HG02759 (cell line): ENCODE measurements at regions not wholly inside any gene's neighbourhood (a gene's known extent, or its start where the extent isn't known, plus 50 kb on each side); places are given as distances from the start of the nearest gene placed in this dataset.

Source experiments
- ATAC-seq: cut with Tn5 transposase; IDR thresholded peaks from one replicate; pipeline ENCODE4 v1.9.1; 2021; ENCODE audit warnings: mild to moderate bottlenecking, moderate library complexity; ENCODE audit not compliant: unreplicated experiment

DNA sequence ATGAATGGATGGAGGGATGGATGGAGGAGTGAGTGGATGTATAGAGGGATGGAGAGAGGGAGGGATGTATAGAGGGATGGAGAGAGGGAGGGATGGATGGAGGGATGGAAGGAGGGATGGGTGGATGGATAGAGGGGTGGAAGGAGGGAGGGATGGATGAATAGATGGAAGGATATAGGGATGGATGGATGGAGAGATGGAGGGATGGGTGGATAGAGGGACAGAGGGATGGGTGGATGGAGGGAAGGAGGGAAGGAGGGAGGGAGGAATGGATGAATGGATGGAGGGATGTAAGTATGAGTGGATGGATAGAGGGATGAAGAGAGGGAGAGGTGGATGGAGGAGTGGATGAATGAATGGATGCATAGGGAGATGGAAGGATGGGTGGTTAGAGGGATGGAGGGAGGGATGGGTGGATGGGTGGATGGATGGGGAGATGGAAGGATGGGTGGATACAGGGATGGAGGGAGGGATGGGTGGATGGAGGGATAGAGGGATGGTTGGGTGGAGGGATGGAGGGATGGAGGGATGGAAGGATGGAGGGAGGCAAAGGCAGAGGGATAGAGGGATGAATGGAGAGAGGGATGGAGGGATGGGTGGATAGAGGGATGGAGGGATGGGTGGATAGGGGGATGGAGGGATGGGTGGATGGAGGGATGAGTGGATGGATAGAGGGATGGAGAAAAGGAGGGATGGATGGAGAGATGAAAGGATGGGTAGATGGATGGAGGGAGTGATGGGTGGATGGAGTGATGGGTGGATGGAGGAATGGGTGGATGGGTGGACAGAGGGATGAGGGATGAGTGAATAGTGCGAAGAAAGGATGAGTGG, 313.8 kb downstream of the UACA start:
- ATAC-seq = no peak

DNA sequence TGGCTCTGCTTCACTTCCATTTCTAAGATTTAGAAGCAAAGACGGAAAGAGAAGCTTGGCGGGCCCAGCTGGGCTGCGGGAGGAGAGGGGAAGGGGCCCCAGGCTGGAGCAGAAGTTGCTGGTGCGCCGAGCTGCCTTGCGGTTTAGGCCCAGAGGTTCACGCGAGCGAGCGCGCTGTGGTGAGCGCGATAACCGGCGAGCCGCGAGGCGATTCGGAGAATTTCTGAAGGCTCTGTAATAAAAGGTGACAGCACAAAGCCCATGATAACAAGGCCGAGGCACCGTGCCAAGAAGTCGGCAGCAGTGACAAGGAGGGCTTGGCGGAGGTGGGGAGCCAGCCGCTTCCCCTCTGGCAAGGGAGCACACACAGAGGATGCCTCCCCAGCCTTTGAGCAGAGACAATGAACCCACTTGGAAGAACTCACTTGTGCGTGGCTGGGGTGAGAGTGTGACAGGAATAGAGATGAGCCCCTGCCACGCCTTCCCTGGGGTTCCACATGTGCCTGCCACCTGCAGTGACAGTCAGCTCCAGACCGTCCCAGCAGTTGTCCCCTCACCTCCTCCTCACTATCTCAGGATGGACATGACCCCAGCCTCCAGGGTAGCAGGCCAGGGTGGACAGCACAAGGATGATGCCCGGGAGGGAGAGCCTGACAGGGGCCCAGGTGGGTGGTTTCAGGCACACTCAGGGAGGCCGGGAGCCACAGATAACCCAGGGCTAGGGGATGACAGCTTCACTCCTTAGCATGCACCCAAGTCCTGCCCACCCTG, 315.2 kb downstream of the UACA start:
- no peak for ATAC-seq

DNA sequence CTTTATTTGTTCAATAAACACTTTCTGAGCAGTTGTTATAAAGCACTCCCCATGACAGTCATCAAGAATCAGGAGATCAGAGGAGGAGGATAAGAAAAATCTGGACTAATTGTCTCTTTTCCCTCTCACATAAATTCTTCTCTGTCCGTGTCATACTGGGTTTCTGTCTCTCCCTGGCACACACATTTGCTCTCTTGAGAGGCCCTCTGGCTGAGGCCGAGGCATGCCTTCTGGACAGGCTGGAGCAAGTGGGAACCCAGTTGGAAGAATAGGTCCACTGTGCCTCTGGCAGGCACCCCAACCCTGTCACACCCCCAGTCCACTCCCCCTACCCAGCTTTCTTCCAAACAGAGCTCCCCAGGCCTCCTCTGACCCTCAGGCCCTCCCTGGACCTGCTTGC, 315.8 kb downstream of the UACA start:
- ATAC-seq = no peak

DNA sequence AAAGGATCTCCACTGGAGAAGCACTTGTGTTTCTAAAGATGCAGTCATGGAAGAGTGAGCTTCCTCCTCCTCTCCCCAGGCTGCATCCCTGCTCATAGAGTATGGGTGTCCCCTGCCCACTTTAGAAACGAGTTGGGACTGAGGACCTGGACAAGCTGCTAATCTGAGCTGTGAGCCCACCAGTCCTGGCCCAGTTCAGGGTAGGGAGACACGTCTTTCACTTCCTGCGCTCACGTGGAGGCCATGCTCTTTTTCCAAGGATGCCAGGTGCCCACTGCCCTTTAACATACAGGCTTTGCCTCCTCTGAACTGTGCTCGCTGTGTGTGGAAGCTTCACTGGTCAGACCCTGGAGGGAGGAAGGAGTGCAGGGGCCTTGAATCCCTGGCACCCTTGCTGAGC, 316.3 kb downstream of the UACA start:
- ATAC-seq = no peak

DNA sequence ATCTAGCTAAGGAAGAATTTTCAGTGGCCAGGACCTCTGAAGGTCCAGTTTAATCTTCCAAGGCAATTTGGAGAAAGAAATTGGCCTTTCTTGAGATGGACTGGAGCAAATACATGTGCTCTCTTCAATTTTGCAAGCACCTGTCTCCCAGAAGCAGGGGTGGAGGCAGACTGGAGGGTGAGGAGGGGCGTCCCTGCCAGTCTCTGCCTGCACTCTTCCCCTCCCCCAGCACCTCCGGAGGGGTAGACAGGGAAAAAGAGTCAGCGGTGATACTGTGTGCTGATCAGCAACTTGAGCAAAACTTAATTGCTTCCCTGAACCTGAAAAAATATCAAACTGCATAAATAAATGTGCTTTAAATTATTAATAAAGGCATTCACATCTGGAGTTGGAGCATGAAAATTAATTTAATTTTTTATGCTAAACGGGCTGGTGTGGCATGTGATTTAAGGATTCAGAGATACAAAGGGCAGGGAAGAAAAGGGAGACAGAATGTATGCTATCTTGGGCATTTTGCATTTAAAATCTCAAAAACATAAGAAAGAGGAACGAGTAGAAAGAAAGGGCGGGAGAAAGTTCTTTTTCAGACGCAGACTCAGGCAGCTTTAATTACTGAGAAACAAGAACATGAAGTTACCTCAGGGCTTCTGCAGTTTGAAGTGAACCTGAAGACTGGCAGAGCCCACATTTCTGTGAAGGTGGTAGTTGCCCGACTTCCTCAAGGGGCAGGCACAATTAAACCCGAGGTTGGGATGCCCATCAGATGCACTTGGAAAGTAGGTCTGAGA, 319.7 kb downstream of the UACA start:
- ATAC-seq = no peak

DNA sequence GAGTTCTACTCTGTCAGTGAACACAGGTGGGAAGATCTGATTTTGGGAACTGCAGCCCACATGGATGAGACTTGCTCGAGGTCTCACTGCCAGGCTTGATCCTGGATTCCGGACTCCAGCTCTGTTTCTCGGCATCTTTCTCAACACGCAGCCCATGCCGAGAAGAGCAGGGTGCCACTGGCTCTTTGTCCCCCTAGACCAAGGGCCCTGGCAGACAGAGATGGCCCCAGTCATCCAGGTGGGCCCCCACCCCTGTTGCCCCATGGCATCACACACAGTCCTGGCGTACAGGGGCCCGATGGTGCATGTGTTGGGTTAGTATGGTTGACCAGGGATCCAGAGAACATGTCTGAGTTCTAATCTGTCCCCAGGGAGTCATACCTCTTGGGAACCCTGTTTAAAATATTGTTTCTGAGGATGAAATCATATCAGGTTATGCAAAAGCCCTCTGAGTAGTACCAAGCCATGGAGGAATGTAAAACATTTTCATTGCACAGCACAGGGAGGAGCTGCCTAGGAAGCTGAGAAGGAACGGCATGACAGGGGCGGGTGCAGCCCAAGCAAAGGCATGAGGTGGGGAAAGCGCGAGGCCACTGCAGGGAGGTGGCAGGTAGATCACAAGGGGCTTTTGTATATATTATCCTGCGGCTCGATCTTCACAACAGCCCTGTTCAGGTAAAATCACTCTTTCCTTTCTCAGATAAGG, 320.6 kb downstream of the UACA start:
- ATAC-seq = no peak

DNA sequence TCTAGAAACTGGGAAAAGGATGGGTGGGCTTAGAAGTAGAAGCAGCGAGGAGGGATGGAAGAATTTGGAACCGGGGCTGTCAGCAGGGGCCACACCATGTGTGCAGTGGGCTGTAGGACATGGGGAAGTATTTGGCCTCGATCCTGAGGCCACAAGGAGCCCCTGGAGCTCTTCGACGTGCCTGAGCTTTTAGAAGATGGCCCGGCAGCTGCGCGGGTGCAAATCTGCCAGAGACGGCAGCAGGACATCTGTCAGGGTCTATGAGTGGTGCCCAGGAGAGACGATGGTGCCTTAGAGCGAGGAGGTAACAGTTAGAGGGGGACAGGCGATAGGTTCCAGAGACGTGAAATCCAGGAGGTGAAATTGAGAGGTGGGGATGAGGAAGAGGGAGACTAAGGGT, 321.1 kb downstream of the UACA start:
- ATAC-seq = no peak

DNA sequence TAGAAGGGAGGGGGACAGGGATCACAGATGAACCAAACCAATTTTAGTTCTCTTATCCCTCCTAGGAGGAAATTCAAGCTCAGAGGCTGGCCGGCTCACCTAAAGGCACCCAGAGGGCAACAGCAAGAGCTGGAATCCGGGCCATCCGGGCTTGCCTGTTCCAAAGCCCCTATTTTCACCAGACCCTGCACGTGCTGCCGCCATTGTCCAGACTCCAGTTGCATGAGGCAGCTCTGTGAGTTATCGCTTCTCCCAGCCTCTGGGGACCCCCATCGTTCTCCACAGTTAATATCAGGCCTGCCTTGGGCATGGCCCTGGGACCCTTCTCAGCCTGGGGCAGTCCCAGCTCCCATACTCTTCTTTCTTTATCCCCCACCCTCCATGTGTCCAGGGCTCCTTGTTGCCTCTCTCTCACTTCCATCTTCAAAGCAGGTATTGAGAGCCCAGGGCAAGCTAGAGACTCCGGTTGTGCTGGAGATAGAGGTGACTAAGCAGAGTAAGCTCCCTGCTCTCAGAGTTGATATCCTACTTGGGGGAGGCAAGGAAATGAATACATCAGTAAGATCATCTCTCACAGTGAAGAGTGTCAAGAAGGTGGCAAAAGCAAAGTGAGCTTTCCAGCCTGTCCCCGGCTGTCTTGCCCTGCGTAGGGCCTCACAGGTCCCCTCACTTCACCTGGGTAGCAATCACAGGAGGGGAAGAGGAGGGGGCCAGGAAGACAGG, 322.8 kb downstream of the UACA start:
- ATAC-seq = no peak

DNA sequence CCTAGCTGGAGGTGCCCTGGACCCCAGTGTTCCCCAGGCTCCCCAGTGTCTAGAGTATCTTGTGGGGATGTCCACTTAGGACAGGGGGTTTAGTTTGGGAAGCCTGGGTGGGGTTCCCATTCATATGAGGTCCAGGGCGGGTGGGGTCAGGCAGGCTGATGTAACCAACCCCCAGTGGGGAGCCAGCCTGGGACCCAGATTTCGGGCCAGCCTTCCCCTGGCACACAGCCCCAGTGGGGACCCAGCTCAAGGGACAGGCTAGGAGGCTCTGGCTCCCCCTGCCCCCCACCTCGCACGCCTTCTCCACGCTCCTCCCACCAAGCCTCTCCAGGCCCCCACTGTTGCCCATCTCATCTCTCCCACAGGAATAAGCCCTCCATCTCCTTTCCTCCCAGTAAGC, 323.5 kb downstream of the UACA start:
- ATAC-seq = no peak

DNA sequence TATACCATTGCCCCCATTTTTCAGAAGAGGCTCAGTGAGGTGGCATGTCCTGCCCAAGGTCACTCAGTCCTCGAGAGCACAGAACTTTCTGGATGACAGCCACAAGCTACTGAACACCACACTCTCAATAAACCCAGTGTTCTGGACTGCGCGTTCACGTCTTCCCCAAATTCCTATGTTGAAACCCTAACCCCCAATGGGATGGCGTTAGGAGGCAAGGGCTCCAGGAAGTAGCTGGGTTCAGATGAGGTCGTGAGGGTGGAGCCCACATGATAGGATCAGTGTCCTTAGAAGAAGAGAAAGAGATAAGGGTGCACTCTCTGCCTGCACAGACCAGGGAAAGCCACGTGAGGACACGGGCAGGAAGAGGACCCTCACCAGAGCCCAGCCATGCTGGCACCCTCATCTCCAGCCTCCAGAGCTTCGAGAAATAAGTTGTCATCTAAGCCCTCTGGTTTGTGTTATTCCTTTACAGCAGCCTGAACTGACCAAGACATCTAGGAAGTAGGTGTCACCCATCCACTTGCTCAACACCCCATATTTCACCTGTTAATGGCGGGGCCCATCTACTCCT, 324.0 kb downstream of the UACA start:
- ATAC-seq = no peak

DNA sequence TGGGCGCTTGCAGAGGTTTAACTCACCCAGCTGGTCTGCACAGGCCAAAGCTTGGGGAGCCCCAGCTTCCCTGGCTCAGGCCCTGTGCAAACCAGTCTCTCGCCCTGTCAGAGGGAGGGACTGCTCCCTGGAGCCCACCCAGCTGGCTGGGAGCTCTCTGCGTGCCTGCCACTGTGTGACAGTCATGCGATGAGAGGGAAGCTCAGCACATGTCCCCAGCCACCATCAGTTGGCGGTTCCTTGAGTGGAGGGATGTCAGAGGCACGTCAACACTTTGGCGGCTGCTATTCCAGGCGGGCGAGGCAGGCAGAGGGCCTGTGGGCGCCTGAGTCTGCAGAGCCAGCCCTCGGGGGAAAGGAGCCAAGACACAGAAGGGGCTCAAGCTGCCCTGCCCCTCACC, 324.6 kb downstream of the UACA start:
- ATAC-seq = no peak

DNA sequence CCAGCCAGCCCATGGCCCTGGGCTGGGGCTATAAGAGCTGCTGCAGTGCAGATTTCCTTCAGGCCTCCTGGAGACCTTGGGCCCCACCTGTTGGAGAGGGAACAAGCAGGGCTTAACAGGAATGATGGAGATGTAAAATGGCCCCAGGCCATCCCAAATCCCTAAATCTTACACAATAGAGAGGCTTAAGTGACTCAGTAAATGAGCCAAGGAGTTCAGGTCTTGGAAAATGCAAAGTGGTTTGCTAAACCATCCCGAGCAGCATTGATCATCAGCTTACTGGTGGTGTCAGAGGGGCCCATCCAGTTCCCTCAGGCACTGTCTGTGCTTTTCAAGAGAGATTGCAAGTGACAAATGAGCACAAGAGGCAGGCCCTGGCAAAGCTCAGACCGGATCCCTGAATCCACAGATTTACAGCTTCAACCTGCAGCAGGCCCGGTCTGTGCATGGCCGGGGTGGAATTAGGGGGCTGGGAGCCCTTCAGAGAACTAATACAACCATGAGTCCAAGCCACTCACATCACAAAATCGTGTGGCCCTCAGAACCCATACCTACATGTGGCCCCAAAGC, 325.4 kb downstream of the UACA start:
- no peak for ATAC-seq

DNA sequence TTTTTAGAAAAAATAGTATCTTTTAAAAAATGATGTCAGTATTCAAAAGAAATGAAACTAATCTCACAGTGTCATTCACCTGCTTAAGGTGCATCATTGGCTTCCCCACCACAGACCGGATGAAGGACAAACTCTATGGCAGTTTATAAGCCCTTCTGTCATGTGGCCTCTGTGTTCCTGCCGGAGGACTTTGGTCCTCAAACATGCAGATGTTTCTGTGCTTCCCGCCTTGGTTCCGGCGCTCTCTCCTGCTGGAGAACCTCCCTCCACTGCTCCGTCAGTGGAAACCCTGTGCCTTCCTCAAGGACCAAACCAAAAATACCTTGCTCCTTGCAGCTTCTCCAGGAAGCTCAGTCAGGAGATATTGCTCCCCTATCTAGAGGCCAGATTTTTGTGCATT, 326.3 kb downstream of the UACA start:
- ATAC-seq = no peak

DNA sequence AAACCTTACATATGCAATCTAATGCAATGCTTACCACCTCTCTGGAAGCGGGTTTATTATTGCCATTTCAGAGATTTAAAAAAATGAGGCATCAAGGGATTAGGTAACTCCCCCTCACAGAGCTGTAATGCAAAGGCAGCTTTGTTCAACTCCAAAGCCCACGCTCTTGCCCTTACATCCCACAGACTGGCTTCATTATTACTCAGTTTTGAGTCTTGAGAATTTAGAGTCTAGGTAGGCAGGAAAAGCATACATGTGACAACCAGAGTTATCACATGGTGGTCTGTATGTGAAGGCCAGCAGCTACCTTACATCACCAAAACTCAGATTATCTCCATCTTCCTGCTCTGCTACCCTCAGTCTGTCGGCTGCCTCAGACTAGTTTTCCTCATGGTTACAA, 326.9 kb downstream of the UACA start:
- peak; percentile 52 for ATAC-seq

DNA sequence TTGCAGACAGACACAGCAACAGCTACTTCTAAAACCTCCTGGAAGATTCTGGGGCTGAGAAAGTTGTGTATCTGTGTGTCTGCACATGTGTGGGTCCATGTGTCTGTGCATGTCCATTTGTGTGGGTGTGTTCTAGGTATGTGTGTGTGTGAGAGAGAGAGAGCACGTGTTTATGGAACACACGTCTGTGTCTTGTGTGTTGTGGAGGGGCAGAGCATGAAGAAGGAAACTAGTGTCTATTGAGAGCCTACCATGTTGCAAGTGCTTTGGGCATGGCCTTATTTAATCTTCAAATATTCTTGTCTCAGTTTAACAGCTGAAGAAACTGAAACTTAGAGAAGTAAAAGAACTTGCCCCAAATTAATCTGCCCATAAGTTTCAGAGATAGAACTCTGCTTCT, 327.5 kb downstream of the UACA start:
- ATAC-seq = peak; percentile 41

DNA sequence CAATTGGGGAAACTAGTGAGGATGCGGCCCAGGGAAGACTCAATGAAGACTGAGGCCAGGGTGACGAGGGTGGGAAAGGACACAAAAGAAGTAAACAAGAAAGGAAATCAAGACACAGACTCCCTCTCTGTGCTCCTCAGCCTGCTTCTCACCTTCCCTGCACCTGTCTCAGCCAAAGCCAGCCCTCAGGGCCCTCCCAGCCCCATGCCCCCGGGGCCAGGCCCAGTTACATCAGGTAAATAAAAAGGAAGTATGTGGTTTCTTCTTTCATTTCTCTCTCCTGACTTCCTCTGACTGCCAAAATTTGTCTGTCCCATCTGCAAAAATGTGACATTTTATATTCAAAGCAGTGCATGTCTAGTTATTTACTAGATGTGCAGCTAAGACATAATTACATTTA, 328.0 kb downstream of the UACA start:
- ATAC-seq = peak; percentile 56

DNA sequence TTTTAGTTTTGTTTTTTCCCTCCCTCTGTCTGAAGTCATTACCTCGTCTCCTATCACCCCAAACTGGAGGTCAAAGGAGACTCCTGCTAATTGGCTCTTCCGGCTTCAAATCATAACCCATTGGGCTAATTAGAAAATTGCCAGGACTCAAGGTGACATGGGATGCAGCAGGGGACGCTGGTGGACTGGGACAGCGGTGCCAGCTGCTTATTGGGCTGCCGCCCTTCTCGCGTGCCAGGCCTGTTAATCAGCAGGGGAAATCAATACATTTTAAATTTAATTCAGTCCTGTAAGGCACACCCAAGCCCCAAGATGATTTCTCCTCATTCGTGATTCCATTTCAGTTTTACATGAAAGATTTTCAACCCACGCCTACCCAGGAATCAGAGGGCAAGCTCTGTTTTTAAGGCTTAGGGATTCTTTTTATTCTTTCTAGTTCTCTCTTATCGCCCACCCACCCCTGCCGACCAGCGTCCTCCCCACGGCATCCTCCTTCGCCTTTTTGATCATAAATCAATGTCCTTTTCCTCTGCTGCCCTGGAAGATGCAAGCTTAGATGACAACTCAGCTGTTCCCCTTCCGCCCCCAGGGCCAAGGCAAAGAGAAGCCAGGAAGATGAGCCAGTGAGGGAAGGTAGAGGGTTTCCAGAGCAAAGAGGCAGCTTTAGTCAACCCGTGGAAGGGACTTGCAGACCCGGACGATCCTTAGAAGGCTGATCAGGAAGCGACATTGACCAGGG, 329.6 kb downstream of the UACA start:
- no peak for ATAC-seq

DNA sequence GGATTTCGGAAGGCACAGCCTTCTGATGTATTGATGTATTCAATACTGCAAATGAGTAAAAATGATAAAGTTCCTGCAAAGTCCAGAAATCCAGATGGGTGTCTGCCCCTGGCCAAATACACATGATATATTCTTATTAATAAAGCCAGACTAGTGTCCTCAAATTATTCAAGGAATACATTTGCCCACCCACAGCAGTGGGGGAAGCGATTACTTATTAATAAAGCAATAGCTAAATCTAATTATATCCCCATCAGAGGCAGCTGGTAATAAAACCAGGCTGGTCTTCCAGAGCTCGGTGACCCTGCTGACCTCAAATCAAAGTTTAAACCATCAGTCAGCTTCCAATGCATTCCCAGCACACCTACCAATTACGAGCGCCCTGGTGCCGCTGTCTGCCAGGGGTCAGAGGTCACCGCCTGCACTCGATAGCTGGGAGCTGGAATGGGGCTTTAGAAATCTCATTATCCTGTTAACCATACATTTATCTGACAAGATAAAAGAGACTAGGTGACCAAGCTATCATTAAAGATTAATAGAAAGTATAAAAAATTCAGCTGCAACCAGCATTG, 330.3 kb downstream of the UACA start:
- ATAC-seq = no peak

DNA sequence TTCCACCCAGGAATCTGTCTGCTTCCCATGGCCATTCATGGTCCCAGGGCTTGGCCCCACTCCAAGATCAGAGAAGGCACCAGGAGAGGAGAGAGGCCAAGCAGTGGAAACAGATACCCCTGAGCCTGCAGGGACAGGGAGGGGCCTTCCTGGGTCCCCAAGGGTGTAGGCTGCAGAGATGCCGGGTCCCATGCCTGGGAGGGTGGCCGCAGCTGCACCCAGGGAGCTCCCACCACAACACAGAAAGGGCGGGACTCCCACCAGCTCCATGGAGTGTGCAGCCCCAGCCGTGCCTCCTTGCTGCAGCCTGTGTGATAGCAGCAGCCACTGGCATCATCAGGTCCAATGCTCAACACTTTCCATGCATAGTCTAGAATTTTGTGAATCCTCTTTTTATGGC, 331.5 kb downstream of the UACA start:
- no peak for ATAC-seq
